Endothelial cell of umbilical vein (primary cell): ENCODE measurements at regions not wholly inside any gene's neighbourhood (a gene's known extent, or its start where the extent isn't known, plus 50 kb on each side); places are given as distances from the start of the nearest gene placed in this dataset.

ENCODE experiments used
- MYC ChIP-seq: IDR thresholded peaks from one replicate; pipeline ENCODE4 v1.6.1; 2011; ENCODE audit warnings: mild to moderate bottlenecking, low read depth, low read length
- POLR2AphosphoS5 ChIP-seq: IDR thresholded peaks from 2 replicates; pipeline ENCODE4 v1.6.1; 2012; ENCODE audit warnings: low read depth, mild to moderate bottlenecking, control low read depth, low read length, moderate library complexity; ENCODE audit not compliant: insufficient read depth
- TF ChIP-seq, protein P1 (sequence below), 2 donors: IDR thresholded peaks; 1 replicate in 1 of 2; 2 replicates in 1 of 2; pipeline ENCODE4 v1.5.1; 2011; ENCODE audit warnings: low read length in 2 of 2, mild to moderate bottlenecking in 2 of 2, moderate library complexity in 2 of 2, control low read depth in 1 of 2, inconsistent platforms in 1 of 2, low read depth in 1 of 2; ENCODE audit not compliant: insufficient read depth in 1 of 2; ENCODE audit errors: extremely low read depth in 1 of 2

GRCh38 chrX:115372152-115372551 is 82.6 kb downstream of the LUZP4 start:
- TF ChIP-seq MYC, result no peak
- no peak for TF ChIP-seq POLR2AphosphoS5
- TF ChIP-seq, protein P1, sequence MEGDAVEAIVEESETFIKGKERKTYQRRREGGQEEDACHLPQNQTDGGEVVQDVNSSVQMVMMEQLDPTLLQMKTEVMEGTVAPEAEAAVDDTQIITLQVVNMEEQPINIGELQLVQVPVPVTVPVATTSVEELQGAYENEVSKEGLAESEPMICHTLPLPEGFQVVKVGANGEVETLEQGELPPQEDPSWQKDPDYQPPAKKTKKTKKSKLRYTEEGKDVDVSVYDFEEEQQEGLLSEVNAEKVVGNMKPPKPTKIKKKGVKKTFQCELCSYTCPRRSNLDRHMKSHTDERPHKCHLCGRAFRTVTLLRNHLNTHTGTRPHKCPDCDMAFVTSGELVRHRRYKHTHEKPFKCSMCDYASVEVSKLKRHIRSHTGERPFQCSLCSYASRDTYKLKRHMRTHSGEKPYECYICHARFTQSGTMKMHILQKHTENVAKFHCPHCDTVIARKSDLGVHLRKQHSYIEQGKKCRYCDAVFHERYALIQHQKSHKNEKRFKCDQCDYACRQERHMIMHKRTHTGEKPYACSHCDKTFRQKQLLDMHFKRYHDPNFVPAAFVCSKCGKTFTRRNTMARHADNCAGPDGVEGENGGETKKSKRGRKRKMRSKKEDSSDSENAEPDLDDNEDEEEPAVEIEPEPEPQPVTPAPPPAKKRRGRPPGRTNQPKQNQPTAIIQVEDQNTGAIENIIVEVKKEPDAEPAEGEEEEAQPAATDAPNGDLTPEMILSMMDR (IDR thresholded peaks at IDR 0.05; ENCODE audit: extremely low read depth in 1 of 2, insufficient read depth in 1 of 2, low read depth in 1 of 2, low read length in 2 of 2), result no peak
